Type B pancreatic cell (in vitro differentiated cells): ENCODE measurements at regions not wholly inside any gene's neighbourhood (a gene's known extent, or its start where the extent isn't known, plus 50 kb on each side); places are given as distances from the start of the nearest gene placed in this dataset.

Source experiments
- DNase-seq: peaks from one replicate; pipeline ENCODE4 v3.0.0; 2021; ENCODE audit warnings: mixed read lengths; ENCODE audit not compliant: unreplicated experiment; ENCODE audit errors: extremely low spot score
- H3K27ac Mint-ChIP-seq: 2 replicates; pipeline ENCODE4 v1.8.0; 2021; ENCODE audit warnings: mild to moderate bottlenecking, mixed read lengths
- H3K27me3 Mint-ChIP-seq: 2 replicates; pipeline ENCODE4 v1.8.0; 2021; ENCODE audit warnings: mixed read lengths
- H3K36me3 Mint-ChIP-seq: 2 replicates; pipeline ENCODE4 v1.8.0; 2021; ENCODE audit warnings: mixed read lengths
- H3K4me1 Mint-ChIP-seq: one replicate; pipeline ENCODE4 v1.8.0; 2021; ENCODE audit warnings: mixed read lengths; ENCODE audit not compliant: unreplicated experiment
- H3K4me3 Mint-ChIP-seq: 2 replicates; pipeline ENCODE4 v1.8.0; 2021; ENCODE audit warnings: mild to moderate bottlenecking, mixed read lengths
- H3K9me3 Mint-ChIP-seq: 2 replicates; pipeline ENCODE4 v1.8.0; 2021; ENCODE audit warnings: mixed read lengths
- TF ChIP-seq, protein P1 (sequence below): fragments of 200-600 bp; sonication (generic); conservative IDR thresholded peaks from 2 replicates; pipeline ENCODE4 v1.5.0; 2021; ENCODE audit warnings: antibody characterized with exemption, mild to moderate bottlenecking

DNA sequence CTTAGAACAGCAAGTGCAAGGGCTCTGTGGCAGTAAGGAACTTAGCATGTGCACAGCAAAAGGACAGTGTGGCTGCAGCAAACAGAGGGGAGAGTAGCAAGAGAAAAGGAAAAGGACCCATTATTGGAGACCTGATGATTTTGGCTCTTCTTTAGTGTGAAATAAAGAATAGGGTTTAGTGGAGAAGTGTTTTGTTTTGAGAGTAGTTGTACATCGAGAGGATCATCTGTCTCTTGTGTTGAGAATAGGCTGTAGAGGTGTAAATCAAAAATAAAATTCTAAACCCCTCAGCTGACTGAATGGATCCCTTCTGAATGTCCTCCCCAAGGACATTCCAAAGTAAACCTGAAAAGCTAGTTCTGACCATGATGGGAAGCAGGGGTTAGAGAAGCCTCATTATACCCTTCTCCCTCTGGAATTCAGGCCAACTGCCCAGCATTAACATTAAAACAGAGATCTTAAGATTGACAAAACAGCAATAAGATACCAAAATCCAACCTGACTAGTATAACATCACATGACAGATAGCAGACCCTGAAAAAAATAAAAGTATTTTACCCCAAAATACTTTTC, 73.6 kb upstream of the OBI1 start:
- H3K4me1 Mint-ChIP-seq, result no peaks in the 10 kb centered on the region

DNA sequence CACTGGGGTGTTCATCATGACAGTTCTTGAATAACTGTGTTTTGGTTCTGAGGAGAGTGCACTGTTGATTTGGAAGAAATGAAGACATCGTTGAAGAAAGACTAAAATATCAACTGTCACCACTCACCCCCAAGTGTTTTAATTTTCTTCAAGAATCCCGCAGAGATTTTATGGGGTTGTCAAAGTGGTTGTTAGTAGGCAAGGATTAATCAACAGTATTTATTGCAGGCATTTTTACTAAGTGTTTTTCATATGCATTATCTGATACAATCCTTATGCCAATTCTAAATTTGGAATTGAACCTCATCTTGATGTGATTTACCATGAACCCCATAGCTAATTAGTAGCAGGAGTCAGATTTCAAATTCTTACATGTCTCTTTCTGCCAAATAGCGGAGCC, 63.7 kb upstream of the OBI1 start:
- no peak overlapping the region for H3K4me3 Mint-ChIP-seq
- H3K36me3 Mint-ChIP-seq, result no peaks in the 10 kb centered on the region
- no peaks in the 10 kb centered on the region for H3K9me3 Mint-ChIP-seq
- H3K4me1 Mint-ChIP-seq, result no peaks in the 10 kb centered on the region
- no peak overlapping the region for H3K27ac Mint-ChIP-seq
- TF ChIP-seq, protein P1, sequence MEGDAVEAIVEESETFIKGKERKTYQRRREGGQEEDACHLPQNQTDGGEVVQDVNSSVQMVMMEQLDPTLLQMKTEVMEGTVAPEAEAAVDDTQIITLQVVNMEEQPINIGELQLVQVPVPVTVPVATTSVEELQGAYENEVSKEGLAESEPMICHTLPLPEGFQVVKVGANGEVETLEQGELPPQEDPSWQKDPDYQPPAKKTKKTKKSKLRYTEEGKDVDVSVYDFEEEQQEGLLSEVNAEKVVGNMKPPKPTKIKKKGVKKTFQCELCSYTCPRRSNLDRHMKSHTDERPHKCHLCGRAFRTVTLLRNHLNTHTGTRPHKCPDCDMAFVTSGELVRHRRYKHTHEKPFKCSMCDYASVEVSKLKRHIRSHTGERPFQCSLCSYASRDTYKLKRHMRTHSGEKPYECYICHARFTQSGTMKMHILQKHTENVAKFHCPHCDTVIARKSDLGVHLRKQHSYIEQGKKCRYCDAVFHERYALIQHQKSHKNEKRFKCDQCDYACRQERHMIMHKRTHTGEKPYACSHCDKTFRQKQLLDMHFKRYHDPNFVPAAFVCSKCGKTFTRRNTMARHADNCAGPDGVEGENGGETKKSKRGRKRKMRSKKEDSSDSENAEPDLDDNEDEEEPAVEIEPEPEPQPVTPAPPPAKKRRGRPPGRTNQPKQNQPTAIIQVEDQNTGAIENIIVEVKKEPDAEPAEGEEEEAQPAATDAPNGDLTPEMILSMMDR, result no peak
- DNase-seq, result no peak
- H3K27me3 Mint-ChIP-seq, result peaks cover 3% of the 10 kb centered on the region

More for the DNA sequence above, 73.6 kb upstream of the OBI1 start:
- TF ChIP-seq, protein P1, result no peak
- H3K36me3 Mint-ChIP-seq, result no peaks in the 10 kb centered on the region
- DNase-seq, result no peak
- peaks cover 4% of the 10 kb centered on the region for H3K9me3 Mint-ChIP-seq
- H3K4me3 Mint-ChIP-seq, result no peak overlapping the region
- H3K27me3 Mint-ChIP-seq, result no peaks in the 10 kb centered on the region
- no peak overlapping the region for H3K27ac Mint-ChIP-seq

DNA sequence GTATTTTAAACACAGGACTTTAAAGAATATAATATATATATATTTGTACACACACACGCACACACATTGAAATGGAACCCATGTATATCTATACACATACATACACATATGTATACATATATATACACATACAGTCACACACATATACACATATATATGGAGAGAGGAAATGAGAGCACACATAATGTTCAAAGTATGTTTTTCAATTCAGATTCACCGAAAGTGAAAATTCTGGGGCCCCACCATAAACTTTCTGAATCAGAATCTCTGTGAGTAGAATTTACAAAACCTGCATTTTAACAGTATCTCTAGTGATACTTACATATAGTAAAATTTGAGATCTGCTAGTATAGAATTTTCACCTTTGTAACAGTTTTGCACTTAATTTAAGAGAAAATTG, 60.4 kb upstream of the OBI1 start:
- Mint-ChIP-seq H3K27me3 (peaks cover 3% of the 10 kb centered on the region), H3K4me3 (no peak overlapping the region), H3K4me1 (no peaks in the 10 kb centered on the region), H3K9me3 (no peaks in the 10 kb centered on the region), H3K27ac (no peak overlapping the region), H3K36me3 (no peaks in the 10 kb centered on the region)
- no peak for DNase-seq
- TF ChIP-seq, protein P1, result no peak

DNA sequence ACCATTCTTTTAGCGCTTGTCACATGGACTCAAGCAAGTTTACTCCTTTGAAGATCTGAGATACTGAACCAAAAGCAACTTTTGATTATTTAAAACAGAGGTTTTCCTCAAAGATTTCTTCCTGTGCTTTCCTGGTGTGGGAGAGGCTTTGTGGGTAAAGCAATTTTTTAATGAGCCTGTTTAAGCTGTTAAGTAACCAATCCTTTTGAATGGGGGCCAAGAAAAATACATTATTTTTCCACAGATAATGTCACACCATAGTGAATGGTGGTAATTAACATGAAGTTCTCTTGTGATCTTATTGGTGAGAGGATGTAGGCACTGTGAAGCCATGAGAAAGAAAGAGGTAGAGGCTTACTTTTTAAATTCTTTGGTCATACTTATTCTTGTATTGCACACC, 55.8 kb upstream of the OBI1 start:
- Mint-ChIP-seq H3K27me3 (no peaks in the 10 kb centered on the region), H3K27ac (no peak overlapping the region)

DNA sequence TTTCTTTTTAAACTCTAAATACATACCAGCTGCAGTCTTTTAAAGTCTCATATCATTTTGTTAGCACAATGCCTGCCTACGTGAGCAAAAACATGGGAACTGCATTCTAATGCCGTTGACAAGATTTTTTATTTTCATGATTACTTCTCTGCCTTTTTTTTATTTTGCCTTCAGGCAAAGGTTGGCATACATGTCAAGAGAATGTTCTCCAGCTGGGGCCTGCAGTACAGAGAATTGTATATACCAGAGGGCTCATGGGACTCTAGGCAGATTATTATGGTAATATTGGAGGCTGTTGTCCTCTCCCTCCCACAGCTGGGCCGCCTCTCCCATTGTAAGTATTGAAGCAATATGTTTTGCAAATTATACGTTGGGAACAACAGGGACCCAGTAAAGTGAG, 53.9 kb upstream of the OBI1 start:
- Mint-ChIP-seq H3K4me1 (no peaks in the 10 kb centered on the region), H3K36me3 (no peaks in the 10 kb centered on the region), H3K27me3 (no peaks in the 10 kb centered on the region), H3K4me3 (no peak overlapping the region), H3K9me3 (no peaks in the 10 kb centered on the region), H3K27ac (no peak overlapping the region)
- no peak for DNase-seq
- TF ChIP-seq, protein P1, result no peak

More for the DNA sequence above, 55.8 kb upstream of the OBI1 start:
- Mint-ChIP-seq H3K4me3 (no peak overlapping the region), H3K36me3 (no peaks in the 10 kb centered on the region), H3K4me1 (no peaks in the 10 kb centered on the region), H3K9me3 (no peaks in the 10 kb centered on the region)
- no peak for DNase-seq
- TF ChIP-seq, protein P1, result no peak

DNA sequence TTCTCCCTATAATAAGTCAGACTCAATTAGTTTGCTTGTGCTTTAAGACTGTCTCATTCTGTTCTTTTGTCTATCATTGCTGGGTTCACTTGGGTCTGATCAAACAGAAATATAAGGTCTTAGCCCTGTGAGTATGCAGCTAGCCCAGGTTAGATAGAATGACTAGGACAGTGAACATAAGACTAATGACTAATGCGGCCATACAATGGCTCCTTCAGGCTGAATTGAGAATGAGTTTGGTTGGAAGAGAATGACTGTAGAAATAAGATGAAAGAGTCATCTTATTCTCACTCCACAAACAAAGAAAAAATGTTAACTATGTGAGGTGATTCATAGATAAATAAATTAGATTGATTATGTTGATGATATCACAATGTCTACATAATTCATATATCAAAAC, 50.1 kb upstream of the OBI1 start:
- Mint-ChIP-seq H3K27me3 (no peaks in the 10 kb centered on the region), H3K36me3 (no peaks in the 10 kb centered on the region), H3K9me3 (peaks cover 3% of the 10 kb centered on the region), H3K4me3 (no peak overlapping the region), H3K27ac (no peak overlapping the region), H3K4me1 (no peaks in the 10 kb centered on the region)
- DNase-seq, result no peak
- TF ChIP-seq, protein P1, result no peak
